DMS153 treated with DMSO at 0.1 percent for 48 hours (cell line): ENCODE measurements at regions not wholly inside any gene's neighbourhood (a gene's known extent, or its start where the extent isn't known, plus 50 kb on each side); places are given as distances from the start of the nearest gene placed in this dataset.
"Not testable (repeated sequence)": the region's sequence is repeated elsewhere in the genome, so short reads cannot be mapped to it uniquely, and the experiment has no call there.

Experiments used
- DNase-seq: peaks from one replicate; lab custom pipeline; 2025; ENCODE audit not compliant: unreplicated experiment; lab: John Stamatoyannopoulos, UW

GRCh38 chr17:53092072-53092471, 730.7 kb upstream of the KIF2B start:
- DNase-seq = no peak

- no peak for DNase-seq
These were observed 732.0 kb upstream of the KIF2B start for GRCh38 chr17:53090770-53091169.

- no peak for DNase-seq
These were observed 734.2 kb upstream of the KIF2B start for GRCh38 chr17:53088481-53088880.

- DNase-seq = no peak
These were observed 761.3 kb upstream of the KIF2B start for GRCh38 chr17:53061446-53061845.

- DNase-seq = no peak
These were observed 764.7 kb upstream of the KIF2B start for GRCh38 chr17:53058031-53058430.

- DNase-seq = no peak
These were observed 775.9 kb upstream of the KIF2B start for GRCh38 chr17:53046781-53047180.

GRCh38 chr17:53039981-53040380, 782.7 kb upstream of the KIF2B start:
- no peak for DNase-seq

- no peak for DNase-seq
These were observed 789.4 kb upstream of the KIF2B start for GRCh38 chr17:53033297-53033696.

GRCh38 chr17:53032861-53033271, 789.9 kb upstream of the KIF2B start:
- peak; percentile 33 for DNase-seq

GRCh38 chr17:53017227-53017626, 805.5 kb upstream of the KIF2B start:
- DNase-seq = no peak

GRCh38 chr17:53016085-53016484, 806.6 kb upstream of the KIF2B start:
- no peak for DNase-seq

GRCh38 chr17:53012364-53012763, 810.4 kb upstream of the KIF2B start:
- DNase-seq = no peak

GRCh38 chr17:53006006-53006405, 816.7 kb upstream of the KIF2B start:
- no peak for DNase-seq

- no peak for DNase-seq
These were observed 817.8 kb upstream of the KIF2B start for GRCh38 chr17:53004902-53005301.

GRCh38 chr17:52995881-52996280, 826.8 kb upstream of the KIF2B start:
- no peak for DNase-seq

GRCh38 chr17:52995147-52995546, 827.6 kb upstream of the KIF2B start:
- DNase-seq = peak; percentile 37

GRCh38 chr17:52986056-52986662, 827.6 kb upstream of the CA10 start:
- no peak for DNase-seq

GRCh38 chr17:52982331-52982730, 823.8 kb upstream of the CA10 start:
- no peak for DNase-seq

GRCh38 chr17:52979921-52980320, 821.4 kb upstream of the CA10 start:
- DNase-seq = no peak

GRCh38 chr17:52965856-52966255, 807.3 kb upstream of the CA10 start:
- no peak for DNase-seq

GRCh38 chr17:52961751-52962150, 803.2 kb upstream of the CA10 start:
- not testable (repeated sequence) for DNase-seq

- DNase-seq = no peak
These were observed 798.9 kb upstream of the CA10 start for GRCh38 chr17:52957411-52957810.

GRCh38 chr17:52947418-52947817, 788.9 kb upstream of the CA10 start:
- no peak for DNase-seq
